SK-N-MC (cell line): ENCODE measurements at regions not wholly inside any gene's neighbourhood (a gene's known extent, or its start where the extent isn't known, plus 50 kb on each side); places are given as distances from the start of the nearest gene placed in this dataset.
A peak's percentile ranks its signal among the peaks of the same experiment; 100 is the strongest.

Source experiments
- DNase-seq: peaks from one replicate; pipeline ENCODE4 v3.0.0-alpha.2; 2011; ENCODE audit warnings: low read depth, low spot score
- H3K27ac ChIP-seq: fragments of 200-600 bp; sonication (generic); 2 replicates; pipeline ENCODE4 v1.5.1; 2016; ENCODE audit warnings: mixed run types
- H3K36me3 ChIP-seq: fragments of 200-600 bp; sonication (generic); 2 replicates; pipeline ENCODE4 v1.6.1; 2017; ENCODE audit warnings: antibody characterized with exemption, low read length, mixed read lengths; ENCODE audit not compliant: insufficient read depth
- H3K4me3 ChIP-seq: fragments of 200-600 bp; sonication (generic); 2 replicates; pipeline ENCODE4 v1.5.1; 2016
- H3K9ac ChIP-seq: fragments of 200-600 bp; sonication (generic); 2 replicates; pipeline ENCODE4 v1.8.0; 2017; ENCODE audit warnings: mixed run types, mixed read lengths; ENCODE audit not compliant: insufficient read length
- H3K9me3 ChIP-seq: fragments of 200-600 bp; sonication (generic); 2 replicates; pipeline ENCODE4 v1.6.1; 2017; ENCODE audit warnings: low read depth, mild to moderate bottlenecking, antibody characterized with exemption, low read length, moderate library complexity, mixed read lengths
- EZH2 ChIP-seq: fragments of 200-600 bp; sonication (generic); IDR thresholded peaks from one replicate; pipeline ENCODE4 v1.6.1; 2017; ENCODE audit warnings: antibody characterized with exemption
- FOXP2 ChIP-seq: optimal IDR thresholded peaks from 2 replicates; pipeline ENCODE3; 2011; ENCODE audit warnings: mild to moderate bottlenecking, moderate library complexity; ENCODE audit not compliant: insufficient read depth; ENCODE audit errors: extremely low read length, control extremely low read depth
- POLR2AphosphoS5 ChIP-seq: IDR thresholded peaks from 2 replicates; pipeline ENCODE4 v1.6.1; 2012; ENCODE audit warnings: mild to moderate bottlenecking, low read depth, low read length, borderline replicate concordance

DNA sequence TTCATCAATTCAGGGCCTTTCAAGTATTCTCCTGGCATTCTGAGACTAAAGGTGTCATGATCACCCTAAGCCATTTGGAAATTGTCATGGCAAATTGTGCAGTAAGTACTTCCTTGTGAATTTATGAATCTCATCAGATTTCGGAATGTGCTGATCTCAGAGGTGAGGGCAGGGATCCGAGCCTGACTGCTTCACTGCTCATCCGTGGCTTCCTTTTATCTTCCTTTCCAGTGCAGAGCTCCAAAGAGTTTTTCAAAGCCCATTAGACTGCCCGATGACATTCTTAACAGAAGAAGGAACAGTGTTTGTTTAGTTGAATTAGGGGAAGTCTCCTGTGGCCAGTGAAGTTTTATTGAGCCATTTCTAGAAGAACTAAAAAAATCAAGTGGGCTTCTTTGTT is 182.8 kb upstream of the GDNF start:
- TF ChIP-seq FOXP2 (no peak), EZH2 (no peak), POLR2AphosphoS5 (no peak)
- DNase-seq = no peak

DNA sequence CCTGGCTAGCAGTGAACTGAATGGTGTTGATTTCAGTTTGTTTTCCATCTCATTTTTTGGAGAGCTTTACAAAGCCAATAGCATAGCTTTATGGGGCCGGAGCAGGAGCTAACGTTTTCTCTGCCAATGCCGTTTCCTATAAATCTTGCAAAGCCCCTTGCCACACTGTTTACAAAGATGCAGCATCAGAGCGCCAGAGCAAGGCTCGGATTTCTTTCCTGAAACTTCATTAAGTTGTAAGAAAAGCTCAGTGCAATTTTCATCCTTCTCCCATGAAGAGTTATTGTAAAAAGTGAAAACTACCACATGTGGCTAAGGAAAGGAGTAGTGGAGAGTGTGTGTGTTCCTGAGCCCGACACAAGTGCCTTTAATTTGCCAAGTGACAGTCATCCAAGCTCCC is 178.2 kb upstream of the GDNF start:
- no peak overlapping the region for H3K9ac ChIP-seq
- no peak overlapping the region for H3K4me3 ChIP-seq
- no peak for TF ChIP-seq POLR2AphosphoS5
- no peak for TF ChIP-seq EZH2
- TF ChIP-seq FOXP2 = no peak
- no peaks in the 10 kb centered on the region for H3K9me3 ChIP-seq
- no peaks in the 10 kb centered on the region for H3K36me3 ChIP-seq
- no peak overlapping the region for H3K27ac ChIP-seq
- no peak for DNase-seq

More for the DNA sequence above, 182.8 kb upstream of the GDNF start:
- Histone ChIP-seq H3K27ac (no peak overlapping the region), H3K4me3 (no peak overlapping the region), H3K9ac (no peak overlapping the region), H3K9me3 (no peaks in the 10 kb centered on the region), H3K36me3 (no peaks in the 10 kb centered on the region)

DNA sequence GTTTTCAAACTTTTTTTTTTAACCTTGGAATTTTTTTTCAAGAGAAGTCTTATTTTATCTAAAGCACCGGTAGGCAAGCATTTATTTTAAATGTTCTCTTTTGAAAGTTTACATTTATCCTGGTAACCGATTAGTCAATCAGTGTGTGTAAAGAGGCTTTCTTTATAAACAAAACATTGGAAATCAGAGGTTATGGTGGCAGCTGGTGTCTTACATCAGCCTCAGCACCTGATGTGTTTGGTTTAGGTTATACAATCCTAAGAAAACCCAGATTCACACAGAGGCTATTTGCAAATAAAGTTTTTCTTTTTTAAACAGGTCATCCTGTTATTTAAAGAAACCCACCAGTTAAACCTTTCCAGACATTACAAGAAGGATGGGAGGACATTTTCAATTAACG is 173.3 kb upstream of the GDNF start:
- H3K36me3 ChIP-seq = no peaks in the 10 kb centered on the region
- DNase-seq = no peak
- no peaks in the 10 kb centered on the region for H3K9me3 ChIP-seq
- H3K9ac ChIP-seq = no peak overlapping the region
- no peak for TF ChIP-seq FOXP2
- no peak for TF ChIP-seq POLR2AphosphoS5
- no peak for TF ChIP-seq EZH2
- H3K4me3 ChIP-seq = no peak overlapping the region
- no peak overlapping the region for H3K27ac ChIP-seq

DNA sequence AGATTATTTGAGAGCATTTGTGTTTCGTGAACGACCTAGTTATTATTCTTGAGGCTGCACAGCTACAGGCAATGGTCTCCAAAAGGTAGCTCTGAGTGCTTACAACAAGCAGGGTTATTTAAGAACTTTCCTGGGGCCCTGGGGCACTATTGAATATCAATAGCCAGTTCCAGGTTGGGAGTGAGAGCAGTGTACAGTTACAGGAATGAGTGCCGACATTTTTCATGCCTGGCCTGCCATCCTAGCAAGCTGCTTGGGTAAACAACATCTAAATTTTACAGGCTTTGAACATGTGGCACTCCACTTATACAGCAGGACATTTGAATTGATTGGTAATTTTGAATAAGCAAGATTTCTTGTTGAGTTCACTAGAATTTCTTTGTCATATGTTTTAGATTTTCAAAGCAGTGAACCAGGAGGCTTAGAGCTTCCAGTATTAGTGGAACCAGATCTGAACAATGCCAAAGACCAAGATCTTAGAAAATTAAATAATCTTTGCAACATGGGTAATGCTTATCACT is 171.9 kb upstream of the GDNF start:
- Histone ChIP-seq H3K9ac (no peak overlapping the region), H3K36me3 (no peaks in the 10 kb centered on the region), H3K4me3 (peak overlapping the region; percentile 26), H3K9me3 (no peaks in the 10 kb centered on the region), H3K27ac (peak overlapping the region; percentile 70)
- TF ChIP-seq FOXP2 (no peak), POLR2AphosphoS5 (no peak), EZH2 (no peak)
- no peak for DNase-seq

DNA sequence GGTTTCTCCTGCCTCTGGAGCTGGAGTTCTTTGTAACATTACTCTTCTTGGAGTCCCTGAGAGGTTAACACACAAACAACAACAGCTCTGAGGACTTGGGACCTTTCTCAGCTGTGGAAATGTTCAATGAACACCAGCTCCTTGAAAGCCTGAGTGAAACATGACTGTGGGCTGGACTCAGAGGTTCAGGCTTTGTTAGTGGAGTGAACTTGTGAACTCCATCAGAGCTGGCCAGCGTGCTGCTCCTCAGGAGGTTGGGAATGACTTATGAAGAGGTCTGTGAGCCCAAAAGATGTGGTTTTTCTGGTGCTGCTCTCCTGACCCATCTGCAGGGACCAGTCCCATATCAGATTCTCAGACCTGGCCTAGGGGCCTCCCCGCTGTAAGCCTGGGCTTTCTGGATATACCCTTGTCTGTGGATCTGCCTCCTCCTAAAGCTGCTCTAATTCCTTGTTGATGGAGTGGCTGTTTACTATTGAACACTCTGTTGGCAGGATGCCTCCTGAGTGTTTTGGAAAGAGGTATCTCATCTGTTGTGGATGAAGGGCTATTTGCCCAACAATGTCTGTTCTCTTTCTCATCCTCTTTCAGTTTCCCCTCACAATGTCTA is 170.0 kb upstream of the GDNF start:
- Histone ChIP-seq H3K9me3 (no peaks in the 10 kb centered on the region), H3K4me3 (no peak overlapping the region), H3K36me3 (no peaks in the 10 kb centered on the region), H3K9ac (no peak overlapping the region), H3K27ac (no peak overlapping the region)
- DNase-seq = no peak
- TF ChIP-seq POLR2AphosphoS5 (no peak), FOXP2 (no peak), EZH2 (no peak)

DNA sequence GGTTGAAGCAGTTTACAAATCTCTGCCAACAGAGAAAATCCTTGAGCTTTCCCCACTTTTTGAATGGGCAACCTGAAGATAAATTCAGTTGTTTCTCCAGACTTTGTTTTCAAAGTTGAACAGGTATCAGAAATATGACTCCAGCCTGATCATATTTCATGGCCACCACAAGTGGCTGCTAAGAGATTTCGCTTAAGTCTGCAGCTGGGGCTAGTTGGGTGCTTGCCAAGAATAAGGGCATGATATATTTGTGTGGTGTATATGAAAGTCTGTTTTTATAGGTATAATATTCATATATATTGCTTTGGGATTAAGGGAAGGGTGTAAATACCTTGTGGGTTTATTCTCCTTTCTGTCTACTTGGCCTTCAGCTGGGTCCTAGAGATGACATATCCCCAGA is 168.4 kb upstream of the GDNF start:
- no peak overlapping the region for H3K4me3 ChIP-seq
- H3K36me3 ChIP-seq = no peaks in the 10 kb centered on the region
- TF ChIP-seq POLR2AphosphoS5 (no peak), FOXP2 (no peak), EZH2 (no peak)
- H3K27ac ChIP-seq = no peak overlapping the region
- H3K9ac ChIP-seq = no peak overlapping the region
- no peaks in the 10 kb centered on the region for H3K9me3 ChIP-seq
- no peak for DNase-seq

DNA sequence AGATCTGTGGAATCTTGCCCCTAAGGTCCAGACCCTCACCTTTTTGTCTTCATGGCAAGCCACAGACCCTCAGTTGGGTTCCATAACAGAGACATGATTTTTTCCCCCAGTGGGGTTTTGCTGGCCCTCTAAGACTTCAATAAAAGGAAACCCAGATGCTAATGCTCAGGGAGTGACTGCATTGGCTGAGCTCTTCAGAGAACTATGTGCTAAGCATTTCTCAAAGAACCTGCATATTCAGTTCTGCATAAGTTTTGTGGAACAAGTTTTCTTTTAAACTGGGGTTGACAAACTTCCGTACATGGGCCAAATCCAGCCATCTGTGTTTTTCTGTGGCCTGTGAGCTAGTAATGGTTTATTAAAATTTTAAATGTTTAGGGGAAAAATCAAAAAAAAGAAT is 159.8 kb upstream of the GDNF start:
- no peak overlapping the region for H3K4me3 ChIP-seq
- H3K9ac ChIP-seq = no peak overlapping the region
- no peaks in the 10 kb centered on the region for H3K9me3 ChIP-seq
- H3K36me3 ChIP-seq = no peaks in the 10 kb centered on the region
- TF ChIP-seq EZH2 = no peak
- no peak for TF ChIP-seq POLR2AphosphoS5
- DNase-seq = no peak
- no peak overlapping the region for H3K27ac ChIP-seq

DNA sequence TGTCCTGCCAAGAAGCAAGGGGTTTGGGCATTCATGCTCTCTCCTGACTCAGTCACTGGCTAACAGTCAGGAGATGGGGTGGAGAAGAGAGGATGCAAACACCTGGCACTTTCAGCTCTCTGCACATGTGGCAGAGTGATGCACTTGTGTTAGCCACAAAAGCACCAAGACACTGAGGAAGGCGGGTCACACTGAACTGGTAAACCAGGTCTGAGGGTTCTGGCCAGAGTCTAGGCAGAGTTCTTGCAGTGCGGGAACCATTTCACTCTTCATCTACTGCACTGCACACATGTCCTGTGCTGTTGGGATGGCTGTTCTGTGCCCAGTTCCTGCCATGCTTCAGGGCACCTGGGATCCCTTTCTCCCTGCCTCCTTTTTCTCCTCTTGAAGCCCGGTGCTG is 157.1 kb upstream of the GDNF start:
- TF ChIP-seq EZH2 = no peak
- TF ChIP-seq POLR2AphosphoS5 = no peak
- TF ChIP-seq FOXP2 = no peak
- no peak overlapping the region for H3K4me3 ChIP-seq
- no peaks in the 10 kb centered on the region for H3K9me3 ChIP-seq
- DNase-seq = no peak
- H3K9ac ChIP-seq = no peak overlapping the region
- H3K36me3 ChIP-seq = no peaks in the 10 kb centered on the region
- no peak overlapping the region for H3K27ac ChIP-seq

DNA sequence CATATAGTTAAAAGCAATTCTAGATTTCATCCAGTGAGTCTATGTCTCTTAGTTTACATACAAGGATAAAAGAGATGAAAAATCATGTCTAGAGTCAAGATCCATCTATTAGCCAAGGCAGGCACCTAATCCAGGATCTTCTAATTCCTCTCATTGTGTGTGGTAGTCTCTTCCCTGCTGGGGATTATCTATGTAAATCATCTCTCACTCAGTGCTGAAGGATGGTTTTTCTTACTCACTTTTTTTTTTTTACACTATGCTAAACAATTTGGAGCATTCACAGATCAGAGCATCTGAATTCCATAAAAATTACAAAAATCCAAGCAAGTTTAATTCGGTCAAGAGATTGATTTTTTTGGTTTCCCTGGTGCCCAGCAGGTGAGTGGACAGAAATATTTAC is 154.9 kb upstream of the GDNF start:
- TF ChIP-seq POLR2AphosphoS5 (no peak), FOXP2 (no peak), EZH2 (no peak)
- H3K36me3 ChIP-seq = no peaks in the 10 kb centered on the region
- H3K27ac ChIP-seq = no peak overlapping the region
- H3K4me3 ChIP-seq = no peak overlapping the region
- H3K9me3 ChIP-seq = no peaks in the 10 kb centered on the region
- no peak overlapping the region for H3K9ac ChIP-seq
- no peak for DNase-seq
